Astrocyte of the cerebellum (primary cell): ENCODE measurements at regions not wholly inside any gene's neighbourhood (a gene's known extent, or its start where the extent isn't known, plus 50 kb on each side); places are given as distances from the start of the nearest gene placed in this dataset.
"Not testable (repeated sequence)": the region's sequence is repeated elsewhere in the genome, so short reads cannot be mapped to it uniquely, and the experiment has no call there.

Experiments
- DNase-seq: peaks from one replicate; pipeline ENCODE4 v3.0.0-alpha.2; 2011; ENCODE audit warnings: low read depth
- H3K4me3 ChIP-seq: 2 replicates; pipeline ENCODE4 v1.5.1; 2011; ENCODE audit warnings: mild to moderate bottlenecking, low read depth, low read length, moderate library complexity
- CTCF ChIP-seq: IDR thresholded peaks from 2 replicates; pipeline ENCODE4 v1.5.1; 2012; ENCODE audit warnings: low read length, low read depth, moderate library complexity, mild to moderate bottlenecking; ENCODE audit errors: missing control alignments
- in situ Hi-C: cut with HindIII; loops from 2 replicates; pipeline ENCODE4 v1.10.0; 2017; ENCODE audit warnings: low sequenced_read_pairs

GRCh38 chr9:102499468-102499867 lies 495.7 kb upstream of the CYLC2 start:
- no peak for TF ChIP-seq CTCF
- no peak for DNase-seq
- in situ Hi-C loops: no loop called here
- H3K4me3 ChIP-seq: no peak overlapping the region

- H3K4me3 ChIP-seq: no peak overlapping the region
- no peak for DNase-seq
- in situ Hi-C loops: no loop called here
- no peak for TF ChIP-seq CTCF
Measured at GRCh38 chr9:102497709-102498108, 497.4 kb upstream of the CYLC2 start.

DNA sequence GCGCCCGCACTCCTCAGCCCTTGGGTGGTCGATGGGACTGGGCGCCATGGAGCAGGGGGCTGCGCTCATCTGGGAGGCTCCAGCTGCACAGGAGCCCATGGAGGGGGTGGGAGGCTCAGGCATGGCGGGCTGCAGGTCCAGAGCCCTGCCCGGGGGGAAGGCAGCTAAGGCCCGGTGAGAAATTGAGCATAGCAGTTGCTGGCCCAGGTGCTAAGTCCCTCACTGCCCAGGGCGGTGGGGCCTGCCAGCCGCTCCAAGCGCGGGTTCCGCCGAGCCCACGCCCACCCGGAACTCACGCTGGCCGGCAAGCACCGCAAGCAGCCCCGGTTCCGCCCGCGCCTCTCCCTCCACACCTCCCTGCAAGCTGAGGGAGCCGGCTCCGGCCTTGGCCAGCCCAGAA lies 508.2 kb upstream of the CYLC2 start:
- H3K4me3 ChIP-seq, in situ Hi-C loops, DNase-seq: not testable (repeated sequence)

DNA sequence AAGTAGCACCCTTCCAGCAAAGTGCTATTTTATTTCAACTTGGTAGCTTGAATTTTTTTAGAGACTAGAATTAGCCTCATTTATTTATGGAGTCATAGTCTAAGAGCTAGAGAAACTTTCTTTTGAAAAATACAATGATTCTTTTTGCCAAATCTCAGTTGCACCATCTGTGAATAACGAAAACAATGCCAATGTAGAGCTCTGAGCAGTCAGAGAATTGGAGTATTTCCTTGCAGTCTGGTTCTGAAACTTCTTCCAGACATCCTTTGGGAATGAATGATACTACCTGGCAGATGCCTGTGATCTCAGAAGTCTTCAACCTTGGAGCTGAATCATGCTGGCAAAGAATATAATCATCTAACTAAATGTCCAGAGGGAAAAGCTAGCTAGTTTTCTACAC lies 511.5 kb upstream of the CYLC2 start:
- in situ Hi-C loops: no loop called here
- no peak for TF ChIP-seq CTCF
- no peak overlapping the region for H3K4me3 ChIP-seq
- no peak for DNase-seq

GRCh38 chr9:102482776-102483175 lies 512.4 kb upstream of the CYLC2 start:
- no peak overlapping the region for H3K4me3 ChIP-seq
- in situ Hi-C loops: no loop called here
- no peak for TF ChIP-seq CTCF
- no peak for DNase-seq

DNA sequence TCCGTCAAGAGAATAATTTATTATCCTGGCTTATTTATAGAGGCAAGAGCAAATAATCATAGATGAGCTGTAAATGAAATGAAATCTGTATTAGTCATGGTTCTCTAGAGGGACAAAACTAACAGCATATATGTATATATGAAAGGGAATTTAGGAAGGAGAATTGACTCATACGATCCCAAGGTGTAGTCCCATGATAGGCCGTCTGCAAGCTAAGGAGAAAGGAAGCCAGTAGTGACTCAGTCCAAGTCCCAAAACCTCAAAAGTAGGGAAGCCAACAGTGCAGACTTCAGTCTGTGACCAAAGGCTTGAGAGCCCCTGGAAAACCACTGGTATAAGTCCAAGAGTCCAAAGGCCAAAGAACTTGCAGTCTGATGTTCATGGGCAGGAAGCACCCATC lies 515.9 kb upstream of the CYLC2 start:
- TF ChIP-seq CTCF: no peak
- no peak overlapping the region for H3K4me3 ChIP-seq
- in situ Hi-C loops: no loop called here

GRCh38 chr9:102474357-102474756 lies 520.8 kb upstream of the CYLC2 start:
- no peak overlapping the region for H3K4me3 ChIP-seq
- in situ Hi-C loops: no loop called here
- TF ChIP-seq CTCF: no peak
- DNase-seq: no peak

More for the DNA sequence above, 515.9 kb upstream of the CYLC2 start:
- no peak for DNase-seq

DNA sequence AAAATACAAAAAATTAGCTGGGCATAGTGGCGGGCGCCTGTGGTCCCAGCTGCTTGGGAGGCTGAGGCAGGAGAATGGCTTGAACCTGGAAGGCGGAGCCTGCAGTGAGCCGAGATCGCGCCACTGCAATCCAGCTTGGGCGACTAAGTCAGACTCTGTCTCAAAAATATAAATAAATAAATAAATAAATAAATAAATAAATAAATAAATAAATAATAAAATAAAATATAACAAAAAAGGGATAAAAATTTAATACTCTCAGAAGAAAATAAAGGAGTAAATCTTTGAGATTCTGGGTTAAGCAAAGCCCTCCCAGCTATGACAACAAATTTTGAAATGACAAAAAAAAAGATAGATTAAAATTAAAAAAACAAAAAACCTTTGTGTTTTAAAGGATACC lies 525.7 kb upstream of the CYLC2 start:
- DNase-seq, in situ Hi-C loops: not testable (repeated sequence)

More for the DNA sequence above, 525.7 kb upstream of the CYLC2 start:
- H3K4me3 ChIP-seq: not testable (repeated sequence)
